ENCODE measurements at regions not wholly inside any gene's neighbourhood (a gene's known extent, or its start where the extent isn't known, plus 50 kb on each side); places are given as distances from the start of the nearest gene placed in this dataset.

- DNase-seq = no peak
These were observed 294.4 kb downstream of the SMOC2 start for GRCh38 chr6:168735268-168735949.

DNA sequence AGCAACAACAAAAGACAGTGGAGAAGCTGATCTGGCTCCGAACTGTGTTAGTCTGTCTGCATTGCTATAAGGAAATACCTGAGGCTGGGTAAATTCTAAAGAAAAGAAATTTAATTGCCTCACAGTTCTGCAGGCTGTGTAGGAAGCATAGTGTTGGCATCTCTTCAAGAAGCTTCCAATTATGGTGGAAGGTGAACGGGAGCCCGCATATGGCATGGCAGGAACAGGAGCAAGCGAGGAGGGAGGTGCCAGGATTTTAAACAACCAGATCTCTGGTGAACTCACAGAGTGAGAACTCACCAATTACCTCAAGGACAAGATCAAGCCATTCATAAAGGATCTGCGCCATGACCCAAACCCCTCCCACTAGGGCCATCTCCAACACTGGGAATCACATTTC lies 293.5 kb downstream of the SMOC2 start:
- DNase-seq = no peak

GRCh38 chr6:168732676-168733075 lies 291.7 kb downstream of the SMOC2 start:
- no peak for DNase-seq

GRCh38 chr6:168730931-168731716 lies 290.1 kb downstream of the SMOC2 start:
- DNase-seq = no peak

- no peak for DNase-seq
These were observed 287.1 kb downstream of the SMOC2 start for GRCh38 chr6:168728056-168728455.

DNA sequence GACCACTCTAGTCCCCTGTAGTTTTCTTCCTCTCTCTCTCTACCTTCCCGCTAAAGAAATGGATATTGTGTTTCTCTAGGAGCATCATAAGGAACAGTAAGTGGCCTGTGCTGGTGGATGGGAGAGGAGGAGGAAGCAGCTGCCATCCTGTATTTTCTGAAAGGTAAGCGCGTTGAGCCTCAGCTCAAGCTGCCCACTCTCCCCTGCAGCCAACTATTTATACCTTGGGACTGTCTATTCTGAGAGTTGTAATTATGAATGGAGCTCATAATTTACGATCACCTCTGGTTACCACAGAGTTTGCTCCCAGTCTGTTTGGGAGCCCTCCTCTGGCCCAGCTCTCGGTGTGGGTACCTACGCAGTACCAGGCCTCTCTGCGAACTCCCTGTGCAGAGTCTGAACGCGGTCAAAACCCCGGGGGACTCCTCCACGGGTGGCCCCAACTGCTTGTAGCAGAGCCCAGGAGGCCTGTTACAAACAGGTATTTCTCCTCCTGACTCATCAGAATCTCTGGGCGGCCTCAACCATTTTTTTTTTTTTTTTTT lies 285.4 kb downstream of the SMOC2 start:
- no peak for DNase-seq

GRCh38 chr6:168725802-168726201 lies 284.8 kb downstream of the SMOC2 start:
- DNase-seq = no peak

GRCh38 chr6:168724669-168725570 lies 283.9 kb downstream of the SMOC2 start:
- no peak for DNase-seq

DNA sequence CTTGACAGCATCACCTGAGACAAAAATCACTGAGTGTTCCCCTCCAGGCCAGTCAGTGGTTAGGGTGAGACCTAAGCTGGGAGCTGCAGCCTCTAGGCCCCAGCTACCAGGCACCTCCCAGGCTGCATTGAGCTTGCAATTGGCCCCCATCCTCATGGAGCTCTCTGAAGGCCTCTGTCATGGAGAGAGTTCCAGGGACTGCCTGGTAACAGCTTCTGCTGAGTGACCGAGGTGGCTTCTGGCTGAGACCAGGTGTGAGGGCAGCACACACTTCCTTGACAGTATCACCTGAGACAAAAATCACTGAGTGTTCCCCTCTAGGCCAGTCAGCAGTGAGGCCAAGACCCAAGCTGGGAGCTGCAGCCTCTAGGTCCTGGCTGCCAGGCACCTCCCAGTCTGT lies 283.0 kb downstream of the SMOC2 start:
- DNase-seq = no peak

- DNase-seq = no peak
These were observed 281.4 kb downstream of the SMOC2 start for GRCh38 chr6:168722397-168722796.

DNA sequence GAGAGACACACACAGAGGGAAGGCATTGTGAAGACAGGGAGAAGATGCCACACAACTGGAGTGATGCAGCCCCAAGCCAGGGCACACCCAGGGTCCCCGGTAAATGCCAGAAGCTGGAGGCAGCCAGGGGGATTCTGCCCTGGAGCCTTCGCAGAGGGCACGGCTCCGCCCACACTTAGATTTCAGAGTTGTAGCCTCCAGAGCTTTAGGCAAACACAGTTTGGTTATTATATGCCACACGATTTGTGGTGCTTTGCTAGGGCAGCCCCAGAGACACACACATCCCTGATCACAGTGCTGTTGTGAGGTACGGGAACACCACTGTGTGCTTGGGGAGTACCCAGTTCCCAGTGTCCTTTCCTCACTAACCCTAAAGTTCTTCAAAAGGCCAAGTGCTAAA lies 280.6 kb downstream of the SMOC2 start:
- no peak for DNase-seq

- DNase-seq = no peak
These were observed 278.9 kb downstream of the SMOC2 start for GRCh38 chr6:168719901-168720300.

- no peak for DNase-seq
These were observed 278.0 kb downstream of the SMOC2 start for GRCh38 chr6:168718821-168719475.
